DND-41 (cell line): ENCODE measurements at regions not wholly inside any gene's neighbourhood (a gene's known extent, or its start where the extent isn't known, plus 50 kb on each side); places are given as distances from the start of the nearest gene placed in this dataset.

Experiments used
- ATAC-seq: fragments of 200-7000 bp; cut with Tn5 transposase; 3 replicates; pipeline ENCODE4 v1.9.1; 2021; ENCODE audit warnings: low read depth; ENCODE audit not compliant: insufficient read depth
- DNase-seq: peaks from one replicate; pipeline ENCODE4 v3.0.0-alpha.2; 2020
- H2AFZ ChIP-seq: 2 replicates; pipeline ENCODE4 v1.6.0; 2012; ENCODE audit warnings: low read depth, low read length
- H3K27ac ChIP-seq: 2 replicates; pipeline ENCODE4 v1.5.1; 2012; ENCODE audit warnings: low read length, inconsistent platforms
- H3K27me3 ChIP-seq: fragments of 200-600 bp; sonication (generic); 2 replicates; pipeline ENCODE4 v1.6.0; 2012; ENCODE audit warnings: low read length, mild to moderate bottlenecking, inconsistent platforms; ENCODE audit not compliant: insufficient read depth, poor library complexity
- H3K36me3 ChIP-seq: 2 replicates; pipeline ENCODE4 v1.5.1; 2012; ENCODE audit warnings: low read length, inconsistent platforms; ENCODE audit not compliant: insufficient read depth
- H3K4me1 ChIP-seq: 2 replicates; pipeline ENCODE4 v1.5.1; 2012; ENCODE audit warnings: mild to moderate bottlenecking, low read length; ENCODE audit not compliant: insufficient read depth
- H3K4me2 ChIP-seq: 2 replicates; pipeline ENCODE4 v1.6.0; 2012; ENCODE audit warnings: mild to moderate bottlenecking, moderate library complexity, low read length, inconsistent platforms; ENCODE audit not compliant: insufficient read depth
- H3K4me3 ChIP-seq, 2 experiments: fragments of 200-600 bp in 1 of 2; shearing (Covaris generic) in 1 of 2; 2 replicates each; pipeline ENCODE4 v1.5.1; 2012 to 2016; ENCODE audit warnings: inconsistent platforms in 2 of 2, low read length in 2 of 2, mild to moderate bottlenecking in 2 of 2, low read depth in 1 of 2, moderate library complexity in 1 of 2
- H3K79me2 ChIP-seq: 2 replicates; pipeline ENCODE4 v1.6.0; 2012; ENCODE audit warnings: low read length, inconsistent platforms; ENCODE audit not compliant: insufficient read depth
- H3K9ac ChIP-seq: 2 replicates; pipeline ENCODE4 v1.6.0; 2012; ENCODE audit warnings: low read depth, mild to moderate bottlenecking, inconsistent platforms, low read length, moderate library complexity
- H3K9me3 ChIP-seq: 2 replicates; pipeline ENCODE4 v1.5.1; 2012; ENCODE audit warnings: low read length, moderate library complexity, mild to moderate bottlenecking, inconsistent platforms; ENCODE audit not compliant: insufficient read depth, severe bottlenecking
- H4K20me1 ChIP-seq: 2 replicates; pipeline ENCODE4 v1.6.0; 2012; ENCODE audit warnings: low read length; ENCODE audit not compliant: insufficient read depth
- CTCF ChIP-seq: IDR thresholded peaks from 2 replicates; pipeline ENCODE4 v1.5.1; 2012; ENCODE audit warnings: borderline replicate concordance, low read length, moderate library complexity, mild to moderate bottlenecking; ENCODE audit not compliant: poor library complexity, severe bottlenecking; ENCODE audit errors: extremely low read depth
- EZH2 ChIP-seq: IDR thresholded peaks from 3 replicates; pipeline ENCODE4 v1.6.1; 2012; ENCODE audit warnings: borderline replicate concordance, low read depth, mild to moderate bottlenecking, moderate library complexity, low read length, inconsistent platforms; ENCODE audit not compliant: severe bottlenecking

- no peaks in the 10 kb centered on the region for H3K79me2 ChIP-seq
- no peak overlapping the region for H3K4me3 ChIP-seq
- ATAC-seq (no peak), DNase-seq (no peak)
- H3K4me1 ChIP-seq: no peaks in the 10 kb centered on the region
- no peaks in the 10 kb centered on the region for H3K27me3 ChIP-seq
- no peak overlapping the region for H3K4me2 ChIP-seq
- no peak overlapping the region for H3K27ac ChIP-seq
- no peaks in the 10 kb centered on the region for H4K20me1 ChIP-seq
- H3K9me3 ChIP-seq: no peaks in the 10 kb centered on the region
- no peak overlapping the region for H2AFZ ChIP-seq
- no peaks in the 10 kb centered on the region for H3K36me3 ChIP-seq
- TF ChIP-seq EZH2 (no peak), CTCF (no peak)
- no peak overlapping the region for H3K9ac ChIP-seq
These were observed 785.9 kb upstream of the TSPY4 start for GRCh38 chrY:8551323-8551722.

GRCh38 chrY:8552168-8552805, 785.0 kb upstream of the TSPY4 start:
- H3K4me2 ChIP-seq: no peak overlapping the region
- TF ChIP-seq EZH2: no peak
- TF ChIP-seq CTCF: no peak

GRCh38 chrY:8553614-8554013, 783.6 kb upstream of the TSPY4 start:
- ATAC-seq: no peak
- Histone ChIP-seq H3K4me1 (no peaks in the 10 kb centered on the region), H3K27me3 (no peaks in the 10 kb centered on the region), H3K27ac (no peak overlapping the region), H3K79me2 (no peaks in the 10 kb centered on the region), H2AFZ (no peak overlapping the region), H4K20me1 (no peaks in the 10 kb centered on the region), H3K36me3 (no peaks in the 10 kb centered on the region), H3K9me3 (no peaks in the 10 kb centered on the region), H3K9ac (no peak overlapping the region), H3K4me3 (no peak overlapping the region), H3K4me2 (no peak overlapping the region)
- no peak for TF ChIP-seq EZH2
- no peak for TF ChIP-seq CTCF
- DNase-seq: no peak

More at GRCh38 chrY:8552168-8552805, 785.0 kb upstream of the TSPY4 start:
- Histone ChIP-seq H4K20me1 (no peaks in the 10 kb centered on the region), H3K4me1 (no peaks in the 10 kb centered on the region), H3K79me2 (no peaks in the 10 kb centered on the region), H3K4me3 (no peak overlapping the region), H3K27me3 (no peaks in the 10 kb centered on the region), H3K9ac (no peak overlapping the region), H3K36me3 (no peaks in the 10 kb centered on the region), H3K27ac (no peak overlapping the region), H2AFZ (no peak overlapping the region), H3K9me3 (no peaks in the 10 kb centered on the region)
- no peak for DNase-seq
- no peak for ATAC-seq
